ENCODE measurements at regions not wholly inside any gene's neighbourhood (a gene's known extent, or its start where the extent isn't known, plus 50 kb on each side); places are given as distances from the start of the nearest gene placed in this dataset.
"Not testable (repeated sequence)": the region's sequence is repeated elsewhere in the genome, so short reads cannot be mapped to it uniquely, and the experiment has no call there.

DNA sequence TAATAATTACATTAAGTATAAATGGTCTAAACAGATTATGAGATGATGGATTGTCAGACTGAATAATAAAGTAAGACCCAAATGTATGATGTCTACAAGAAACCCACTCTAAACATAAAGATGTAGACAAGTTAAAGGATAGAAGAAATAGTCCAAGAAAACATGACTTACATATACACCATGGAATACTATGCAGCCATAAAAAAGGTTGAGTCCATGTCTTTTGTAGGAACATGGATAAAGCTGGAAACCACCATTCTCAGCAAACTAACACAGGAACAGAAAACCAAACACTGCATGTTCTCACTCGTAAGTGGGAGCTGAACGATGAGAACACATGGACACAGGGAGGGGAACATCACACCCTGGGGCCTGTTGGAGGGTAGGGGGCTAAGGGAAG lies 202.2 kb downstream of the ACTR3B start:
- not testable (repeated sequence) for H3F3A ChIP-seq (ENCODE audit: insufficient read depth, low read length, poor library complexity, severe bottlenecking); H3K36me3 ChIP-seq (ENCODE audit: insufficient read depth, low read length); H3K4me2 ChIP-seq (ENCODE audit: low read length); H3K79me2 ChIP-seq (replicated peaks; ENCODE audit: insufficient read depth, low read length); H3K9ac ChIP-seq (ENCODE audit: low read length); H3K4me3 ChIP-seq (ENCODE audit: low read length); H3K9me2 ChIP-seq (ENCODE audit: insufficient read depth, low read length); H2AFZ ChIP-seq (ENCODE audit: low read depth, low read length); H3K27ac ChIP-seq (ENCODE audit: low read length); H3K27me3 ChIP-seq (ENCODE audit: insufficient read depth, low read depth, low read length); H3K9me3 ChIP-seq (ENCODE audit: low read length); H4K20me1 ChIP-seq (ENCODE audit: insufficient read depth)

DNA sequence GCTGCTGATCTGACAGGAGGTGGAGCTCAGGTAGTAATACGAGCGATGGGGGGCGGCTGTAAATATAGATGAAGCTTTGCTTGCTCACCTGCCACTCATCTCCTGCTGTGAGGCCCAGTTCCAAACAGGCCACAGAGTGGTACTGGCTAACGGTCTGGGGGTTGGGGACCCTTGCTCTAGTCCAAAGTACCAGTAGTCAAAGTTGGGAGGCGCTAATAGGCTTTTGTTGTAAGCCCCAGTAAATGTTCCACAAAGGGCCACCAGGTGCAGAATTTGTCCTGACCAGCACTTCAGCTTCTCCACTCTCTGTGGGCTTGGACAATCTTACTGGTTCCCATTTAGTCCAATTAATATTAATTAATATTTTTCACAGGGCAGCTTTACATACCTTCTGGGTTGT lies 206.6 kb downstream of the ACTR3B start:
- Histone ChIP-seq H3K27ac (ENCODE audit: low read length) (no peak overlapping the region), H4K20me1 (ENCODE audit: insufficient read depth) (no peaks in the 10 kb centered on the region), H3K9me3 (ENCODE audit: low read length) (no peaks in the 10 kb centered on the region), H3K9me2 (ENCODE audit: insufficient read depth, low read length) (no peaks in the 10 kb centered on the region), H3K36me3 (ENCODE audit: insufficient read depth, low read length) (no peaks in the 10 kb centered on the region), H3K4me2 (ENCODE audit: low read length) (no peak overlapping the region), H3K79me2 (replicated peaks; ENCODE audit: insufficient read depth, low read length) (no peaks in the 10 kb centered on the region), H3F3A (ENCODE audit: insufficient read depth, low read length, poor library complexity, severe bottlenecking) (no peaks in the 10 kb centered on the region), H2AFZ (ENCODE audit: low read depth, low read length) (no peak overlapping the region), H3K9ac (ENCODE audit: low read length) (no peak overlapping the region), H3K4me3 (ENCODE audit: low read length) (no peak overlapping the region), H3K27me3 (ENCODE audit: insufficient read depth, low read depth, low read length) (no peaks in the 10 kb centered on the region)
- no peak for TF ChIP-seq EZH2 (IDR thresholded peaks at IDR 0.05; ENCODE audit: borderline replicate concordance, insufficient read depth, low read length, poor library complexity, severe bottlenecking)
- no peak for TF ChIP-seq RAD21 (conservative IDR thresholded peaks at IDR 0.05)
- no peak for TF ChIP-seq POLR2AphosphoS5 (IDR thresholded peaks at IDR 0.05)
- TF ChIP-seq SMC3 (conservative IDR thresholded peaks at IDR 0.05; ENCODE audit: poor library complexity), result no peak
- TF ChIP-seq, protein P1, sequence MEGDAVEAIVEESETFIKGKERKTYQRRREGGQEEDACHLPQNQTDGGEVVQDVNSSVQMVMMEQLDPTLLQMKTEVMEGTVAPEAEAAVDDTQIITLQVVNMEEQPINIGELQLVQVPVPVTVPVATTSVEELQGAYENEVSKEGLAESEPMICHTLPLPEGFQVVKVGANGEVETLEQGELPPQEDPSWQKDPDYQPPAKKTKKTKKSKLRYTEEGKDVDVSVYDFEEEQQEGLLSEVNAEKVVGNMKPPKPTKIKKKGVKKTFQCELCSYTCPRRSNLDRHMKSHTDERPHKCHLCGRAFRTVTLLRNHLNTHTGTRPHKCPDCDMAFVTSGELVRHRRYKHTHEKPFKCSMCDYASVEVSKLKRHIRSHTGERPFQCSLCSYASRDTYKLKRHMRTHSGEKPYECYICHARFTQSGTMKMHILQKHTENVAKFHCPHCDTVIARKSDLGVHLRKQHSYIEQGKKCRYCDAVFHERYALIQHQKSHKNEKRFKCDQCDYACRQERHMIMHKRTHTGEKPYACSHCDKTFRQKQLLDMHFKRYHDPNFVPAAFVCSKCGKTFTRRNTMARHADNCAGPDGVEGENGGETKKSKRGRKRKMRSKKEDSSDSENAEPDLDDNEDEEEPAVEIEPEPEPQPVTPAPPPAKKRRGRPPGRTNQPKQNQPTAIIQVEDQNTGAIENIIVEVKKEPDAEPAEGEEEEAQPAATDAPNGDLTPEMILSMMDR (IDR thresholded peaks at IDR 0.05; ENCODE audit: poor library complexity, severe bottlenecking), result no peak
- TF ChIP-seq TAF1 (IDR thresholded peaks at IDR 0.05; ENCODE audit: low read depth), result no peak
- TF ChIP-seq EP300 (conservative IDR thresholded peaks at IDR 0.05; ENCODE audit: poor library complexity, severe bottlenecking), result no peak
- TF ChIP-seq, protein P2, sequence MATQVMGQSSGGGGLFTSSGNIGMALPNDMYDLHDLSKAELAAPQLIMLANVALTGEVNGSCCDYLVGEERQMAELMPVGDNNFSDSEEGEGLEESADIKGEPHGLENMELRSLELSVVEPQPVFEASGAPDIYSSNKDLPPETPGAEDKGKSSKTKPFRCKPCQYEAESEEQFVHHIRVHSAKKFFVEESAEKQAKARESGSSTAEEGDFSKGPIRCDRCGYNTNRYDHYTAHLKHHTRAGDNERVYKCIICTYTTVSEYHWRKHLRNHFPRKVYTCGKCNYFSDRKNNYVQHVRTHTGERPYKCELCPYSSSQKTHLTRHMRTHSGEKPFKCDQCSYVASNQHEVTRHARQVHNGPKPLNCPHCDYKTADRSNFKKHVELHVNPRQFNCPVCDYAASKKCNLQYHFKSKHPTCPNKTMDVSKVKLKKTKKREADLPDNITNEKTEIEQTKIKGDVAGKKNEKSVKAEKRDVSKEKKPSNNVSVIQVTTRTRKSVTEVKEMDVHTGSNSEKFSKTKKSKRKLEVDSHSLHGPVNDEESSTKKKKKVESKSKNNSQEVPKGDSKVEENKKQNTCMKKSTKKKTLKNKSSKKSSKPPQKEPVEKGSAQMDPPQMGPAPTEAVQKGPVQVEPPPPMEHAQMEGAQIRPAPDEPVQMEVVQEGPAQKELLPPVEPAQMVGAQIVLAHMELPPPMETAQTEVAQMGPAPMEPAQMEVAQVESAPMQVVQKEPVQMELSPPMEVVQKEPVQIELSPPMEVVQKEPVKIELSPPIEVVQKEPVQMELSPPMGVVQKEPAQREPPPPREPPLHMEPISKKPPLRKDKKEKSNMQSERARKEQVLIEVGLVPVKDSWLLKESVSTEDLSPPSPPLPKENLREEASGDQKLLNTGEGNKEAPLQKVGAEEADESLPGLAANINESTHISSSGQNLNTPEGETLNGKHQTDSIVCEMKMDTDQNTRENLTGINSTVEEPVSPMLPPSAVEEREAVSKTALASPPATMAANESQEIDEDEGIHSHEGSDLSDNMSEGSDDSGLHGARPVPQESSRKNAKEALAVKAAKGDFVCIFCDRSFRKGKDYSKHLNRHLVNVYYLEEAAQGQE (IDR thresholded peaks at IDR 0.05; ENCODE audit: borderline replicate concordance), result no peak
- no peak for TF ChIP-seq MXI1 (conservative IDR thresholded peaks at IDR 0.05; ENCODE audit: poor library complexity, severe bottlenecking)

DNA sequence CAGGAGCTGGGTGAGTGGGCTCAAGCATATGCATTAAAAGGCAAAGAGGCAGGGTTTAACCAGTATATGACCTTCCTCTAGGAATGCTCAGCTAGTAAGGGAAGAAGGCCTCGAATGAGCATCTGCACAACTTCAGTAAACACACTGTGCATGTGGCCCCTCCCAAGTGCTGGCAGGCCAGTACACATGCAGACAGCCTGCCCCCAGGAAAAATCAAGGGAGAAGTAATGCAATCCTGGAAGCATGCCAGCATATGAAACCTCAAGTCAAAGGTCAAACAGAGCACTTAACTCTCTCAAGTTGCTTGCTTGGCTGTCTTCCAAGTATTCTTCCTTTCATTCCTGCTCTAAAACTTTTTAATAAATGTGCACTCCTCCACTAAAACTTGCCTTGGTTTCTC lies 208.4 kb downstream of the ACTR3B start:
- Histone ChIP-seq H3K9me3 (ENCODE audit: low read length) (no peaks in the 10 kb centered on the region), H3K79me2 (replicated peaks; ENCODE audit: insufficient read depth, low read length) (no peaks in the 10 kb centered on the region), H3F3A (ENCODE audit: insufficient read depth, low read length, poor library complexity, severe bottlenecking) (no peaks in the 10 kb centered on the region), H3K4me3 (ENCODE audit: low read length) (no peak overlapping the region), H3K27me3 (ENCODE audit: insufficient read depth, low read depth, low read length) (no peaks in the 10 kb centered on the region), H4K20me1 (ENCODE audit: insufficient read depth) (no peaks in the 10 kb centered on the region), H2AFZ (ENCODE audit: low read depth, low read length) (no peak overlapping the region), H3K36me3 (ENCODE audit: insufficient read depth, low read length) (no peaks in the 10 kb centered on the region), H3K4me2 (ENCODE audit: low read length) (no peak overlapping the region), H3K9me2 (ENCODE audit: insufficient read depth, low read length) (no peaks in the 10 kb centered on the region), H3K27ac (ENCODE audit: low read length) (no peak overlapping the region), H3K9ac (ENCODE audit: low read length) (no peak overlapping the region)
- TF ChIP-seq POLR2AphosphoS5 (IDR thresholded peaks at IDR 0.05) (no peak), TAF1 (IDR thresholded peaks at IDR 0.05; ENCODE audit: low read depth) (no peak), EZH2 (IDR thresholded peaks at IDR 0.05; ENCODE audit: borderline replicate concordance, insufficient read depth, low read length, poor library complexity, severe bottlenecking) (no peak), RAD21 (conservative IDR thresholded peaks at IDR 0.05) (no peak), MXI1 (conservative IDR thresholded peaks at IDR 0.05; ENCODE audit: poor library complexity, severe bottlenecking) (no peak), EP300 (conservative IDR thresholded peaks at IDR 0.05; ENCODE audit: poor library complexity, severe bottlenecking) (no peak)
- TF ChIP-seq, protein P1 (IDR thresholded peaks at IDR 0.05; ENCODE audit: poor library complexity, severe bottlenecking), result no peak
